T1000 (cell line): ENCODE measurements at regions not wholly inside any gene's neighbourhood (a gene's known extent, or its start where the extent isn't known, plus 50 kb on each side); places are given as distances from the start of the nearest gene placed in this dataset.
"Not testable (repeated sequence)": the region's sequence is repeated elsewhere in the genome, so short reads cannot be mapped to it uniquely, and the experiment has no call there.

Source experiments
- DNase-seq: peaks from one replicate; lab custom pipeline; 2025; ENCODE audit warnings: mixed read lengths; lab: John Stamatoyannopoulos, UW

- DNase-seq: no peak
Observed at GRCh38 chr9:30970812-30971211, 1413.6 kb upstream of the ACO1 start.

DNA sequence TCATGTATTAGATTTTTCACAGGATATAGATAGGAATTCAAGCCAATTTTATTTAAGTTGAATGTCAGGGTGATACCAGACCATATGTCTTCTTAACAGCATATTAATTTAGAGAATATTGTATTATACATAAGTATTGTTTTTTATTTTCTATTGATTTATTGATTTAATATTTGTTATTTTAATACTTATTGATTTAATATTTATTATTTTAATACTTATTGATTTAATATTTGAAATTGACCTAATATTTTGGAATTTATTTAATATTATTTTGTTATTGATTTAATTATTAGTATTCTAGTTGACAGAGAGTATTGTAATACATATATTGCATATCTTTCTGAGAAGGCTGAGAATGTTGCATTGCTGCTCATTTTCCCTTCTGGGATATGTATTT is 1411.8 kb upstream of the ACO1 start:
- DNase-seq: no peak

DNA sequence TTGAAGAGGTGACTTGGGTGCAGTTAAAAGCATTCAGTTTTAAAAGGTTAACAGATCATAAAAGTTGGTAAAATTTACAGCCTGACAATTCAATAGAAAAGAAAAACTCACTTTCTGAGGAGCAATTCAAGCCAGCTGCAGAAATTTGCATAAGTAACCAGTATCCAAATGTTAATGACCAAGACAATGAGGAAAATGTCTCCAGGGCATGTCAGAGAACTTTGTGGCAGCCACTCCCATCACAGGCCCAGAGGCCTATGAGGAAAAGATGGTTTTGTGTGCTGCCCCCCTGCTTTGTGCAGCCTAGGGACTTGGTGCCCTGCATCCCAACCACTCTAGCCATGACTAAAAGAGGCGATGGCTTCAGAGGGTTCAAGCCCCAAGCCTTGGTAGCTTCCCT is 1406.5 kb upstream of the ACO1 start:
- DNase-seq: no peak

- DNase-seq: no peak
Observed at GRCh38 chr9:30982301-30982700, 1402.1 kb upstream of the ACO1 start.

DNA sequence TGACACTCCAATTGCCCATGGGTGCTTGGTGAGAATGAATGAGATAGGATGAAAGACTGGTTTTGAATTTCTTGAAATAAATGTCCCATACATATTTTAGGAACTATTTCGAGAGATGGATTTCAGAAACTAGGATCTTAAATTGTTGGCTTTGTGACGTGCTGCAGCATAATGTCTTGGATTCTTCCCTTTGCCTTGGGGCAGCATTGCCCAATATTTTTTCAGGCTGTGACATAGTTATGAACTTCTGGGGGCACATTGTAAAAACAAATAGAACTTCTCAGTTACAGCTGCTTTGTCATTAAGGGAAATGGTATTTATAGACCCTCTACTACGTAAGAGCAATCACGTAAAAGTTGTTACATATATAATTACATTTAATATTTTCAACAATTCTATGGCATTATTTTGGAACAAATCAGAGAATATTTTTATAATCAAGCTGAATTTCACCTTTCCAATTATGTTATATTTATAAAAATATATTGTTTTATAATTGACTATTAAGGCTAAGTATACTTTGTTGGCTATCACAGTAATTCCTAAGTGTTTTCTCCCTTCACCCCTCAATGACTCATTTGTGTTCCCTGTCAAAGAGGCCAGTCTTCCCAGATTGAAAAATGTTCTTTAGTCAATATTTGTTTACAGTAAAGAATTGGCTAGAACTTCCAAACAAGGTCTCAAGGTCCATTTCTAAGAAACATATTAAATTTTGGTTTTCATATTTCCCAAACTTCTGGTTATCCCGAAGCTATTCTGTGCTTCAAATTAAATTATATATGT is 1388.3 kb upstream of the ACO1 start:
- DNase-seq: no peak

DNA sequence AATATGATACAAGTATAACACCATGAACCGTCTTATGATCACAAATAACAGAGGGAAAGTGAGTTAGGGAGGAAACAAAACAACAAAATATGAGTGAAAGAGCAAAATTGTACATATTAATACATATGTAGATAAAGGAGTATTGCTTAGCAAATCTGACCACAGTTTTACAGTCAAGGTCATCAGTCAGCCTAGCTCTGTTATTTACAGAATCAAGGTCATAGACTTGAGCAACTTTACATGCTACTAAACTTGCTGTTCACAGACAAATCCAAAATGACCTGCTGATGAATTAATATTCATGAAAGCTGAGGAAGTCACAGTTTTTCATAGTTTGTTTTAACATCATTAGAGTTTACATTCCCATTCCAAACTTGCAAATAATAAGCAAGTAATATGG is 1387.7 kb upstream of the ACO1 start:
- no peak for DNase-seq

- no peak for DNase-seq
Observed at GRCh38 chr9:30997291-30997690, 1387.2 kb upstream of the ACO1 start.

DNA sequence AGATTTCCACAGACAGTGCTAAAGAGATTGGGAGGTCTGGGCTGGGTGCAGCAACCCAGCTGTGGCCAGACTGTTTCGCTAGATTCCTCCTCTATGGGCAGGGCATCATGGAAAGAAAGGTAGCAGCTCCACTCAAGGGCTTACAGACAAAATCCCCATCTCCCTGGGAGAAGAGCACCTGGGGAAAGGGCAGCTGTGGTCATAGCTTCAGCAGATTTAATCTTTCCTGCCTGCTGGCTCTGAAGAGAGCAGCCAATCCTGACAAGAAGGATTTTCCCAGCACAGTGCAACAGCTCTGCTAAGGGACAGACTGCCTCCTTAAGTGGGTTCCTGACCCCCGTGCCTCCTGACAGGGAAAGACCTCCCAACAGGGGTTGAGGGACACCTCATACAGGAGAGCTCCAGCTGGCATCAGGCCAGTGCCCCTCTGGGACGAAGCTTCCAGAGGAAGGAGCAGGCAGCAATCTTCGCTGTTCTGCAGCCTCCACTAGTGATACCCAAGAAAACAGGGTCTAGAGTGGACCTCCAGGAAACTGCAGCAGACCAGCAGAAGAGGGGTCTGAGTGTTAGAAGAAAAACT is 1379.3 kb upstream of the ACO1 start:
- DNase-seq: no peak

- no peak for DNase-seq
Observed at GRCh38 chr9:31013371-31013770, 1371.1 kb upstream of the ACO1 start.

DNA sequence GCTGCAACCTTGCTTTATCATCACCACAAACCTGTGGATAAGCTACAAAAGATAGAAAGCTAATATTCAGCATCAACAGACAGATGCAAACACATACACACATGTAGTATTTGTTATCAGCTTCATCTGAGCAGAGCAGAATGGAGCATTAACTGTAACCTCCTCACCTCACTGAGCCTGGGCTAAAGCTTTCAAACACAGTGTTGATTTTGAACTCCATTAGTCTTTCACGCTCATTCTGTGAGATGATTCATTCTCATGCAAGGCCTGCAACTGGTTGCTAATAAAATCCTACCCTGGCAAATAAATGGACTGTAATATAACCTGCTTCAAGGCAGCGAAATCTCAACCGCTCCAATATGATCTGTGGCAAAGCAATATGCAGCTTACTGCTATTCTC is 1360.6 kb upstream of the ACO1 start:
- no peak for DNase-seq

GRCh38 chr9:31027678-31028077 is 1356.8 kb upstream of the ACO1 start:
- DNase-seq: no peak

GRCh38 chr9:31028137-31028536 is 1356.3 kb upstream of the ACO1 start:
- no peak for DNase-seq

GRCh38 chr9:31030741-31031202 is 1353.7 kb upstream of the ACO1 start:
- no peak for DNase-seq

DNA sequence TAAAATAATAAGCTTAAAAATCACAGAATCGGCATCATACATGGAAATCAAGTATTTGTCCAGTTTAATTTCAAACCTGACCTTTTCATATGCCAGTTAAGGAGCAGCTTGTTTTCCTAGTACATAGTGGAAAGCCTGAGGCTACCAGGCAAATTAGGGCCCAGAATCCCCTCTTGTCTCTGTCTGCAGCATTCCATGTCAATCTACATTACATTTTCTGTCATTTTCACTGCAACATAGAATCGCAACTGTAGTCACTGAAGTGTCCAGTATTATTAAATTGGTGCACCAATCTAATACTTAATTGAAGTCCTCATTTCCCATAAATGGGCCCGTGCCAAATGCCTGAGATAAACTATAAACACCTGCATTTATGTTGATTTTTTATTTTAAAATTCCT is 1352.2 kb upstream of the ACO1 start:
- DNase-seq: no peak

GRCh38 chr9:31034311-31034710 is 1350.1 kb upstream of the ACO1 start:
- no peak for DNase-seq

DNA sequence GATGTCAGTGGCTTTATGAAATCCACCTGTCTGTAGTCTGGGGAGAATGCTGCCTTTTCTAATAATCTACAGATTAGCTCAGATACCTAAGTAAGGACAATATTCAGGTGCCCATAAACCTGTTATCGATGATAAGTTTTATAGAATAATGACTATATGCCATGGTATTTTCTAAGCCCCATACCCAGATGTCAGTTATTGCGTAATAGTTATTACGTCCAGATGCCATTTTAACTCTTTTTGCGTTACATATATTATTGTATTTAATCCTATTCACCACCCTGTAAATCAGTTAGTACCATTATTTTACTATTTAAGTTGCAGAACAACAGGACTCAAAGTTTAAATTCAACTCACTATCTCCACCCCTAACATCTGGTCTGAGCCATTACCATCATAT is 1343.9 kb upstream of the ACO1 start:
- DNase-seq: no peak

DNA sequence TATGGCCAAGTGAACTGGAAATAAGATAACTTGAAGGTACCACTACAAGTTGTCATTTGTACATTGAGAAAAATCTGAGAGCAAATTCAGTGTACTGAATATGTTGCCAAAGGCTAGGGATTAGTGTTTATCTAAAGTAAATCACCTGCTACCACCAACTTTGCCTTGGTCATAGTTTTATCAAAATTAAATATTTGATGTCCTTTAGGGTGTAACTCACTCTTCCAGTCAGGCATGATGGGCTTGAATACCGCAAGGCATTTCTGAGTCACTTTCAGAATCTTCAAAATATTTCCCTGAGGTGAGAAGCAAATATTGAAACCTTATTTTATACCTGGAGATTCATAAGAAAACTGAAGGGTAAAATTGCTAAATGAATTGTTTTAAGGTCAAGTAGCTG is 1338.6 kb upstream of the ACO1 start:
- DNase-seq: no peak

DNA sequence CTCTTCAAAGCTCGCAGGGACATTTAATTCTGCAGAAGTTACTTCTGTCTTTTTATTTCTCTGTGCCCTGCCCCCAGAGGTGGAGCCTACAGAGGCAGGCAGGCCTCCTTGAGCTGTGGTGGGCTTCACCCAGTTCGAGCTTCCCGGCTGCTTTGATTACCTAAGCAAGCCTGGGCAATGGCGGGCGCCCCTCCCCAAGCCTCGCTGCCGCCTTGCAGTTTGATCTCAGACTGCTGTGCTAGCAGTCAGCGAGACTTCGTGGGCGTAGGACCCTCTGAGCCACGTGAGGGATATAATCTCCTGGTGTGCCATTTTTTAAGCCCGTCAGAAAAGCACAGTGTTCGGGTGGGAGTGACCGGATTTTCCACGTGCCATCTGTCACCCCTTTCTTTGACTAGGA is 1322.9 kb upstream of the ACO1 start:
- DNase-seq: not testable (repeated sequence)

- DNase-seq: no peak
Observed at GRCh38 chr9:31065691-31066090, 1318.8 kb upstream of the ACO1 start.

GRCh38 chr9:31067418-31067817 is 1317.0 kb upstream of the ACO1 start:
- DNase-seq: no peak

DNA sequence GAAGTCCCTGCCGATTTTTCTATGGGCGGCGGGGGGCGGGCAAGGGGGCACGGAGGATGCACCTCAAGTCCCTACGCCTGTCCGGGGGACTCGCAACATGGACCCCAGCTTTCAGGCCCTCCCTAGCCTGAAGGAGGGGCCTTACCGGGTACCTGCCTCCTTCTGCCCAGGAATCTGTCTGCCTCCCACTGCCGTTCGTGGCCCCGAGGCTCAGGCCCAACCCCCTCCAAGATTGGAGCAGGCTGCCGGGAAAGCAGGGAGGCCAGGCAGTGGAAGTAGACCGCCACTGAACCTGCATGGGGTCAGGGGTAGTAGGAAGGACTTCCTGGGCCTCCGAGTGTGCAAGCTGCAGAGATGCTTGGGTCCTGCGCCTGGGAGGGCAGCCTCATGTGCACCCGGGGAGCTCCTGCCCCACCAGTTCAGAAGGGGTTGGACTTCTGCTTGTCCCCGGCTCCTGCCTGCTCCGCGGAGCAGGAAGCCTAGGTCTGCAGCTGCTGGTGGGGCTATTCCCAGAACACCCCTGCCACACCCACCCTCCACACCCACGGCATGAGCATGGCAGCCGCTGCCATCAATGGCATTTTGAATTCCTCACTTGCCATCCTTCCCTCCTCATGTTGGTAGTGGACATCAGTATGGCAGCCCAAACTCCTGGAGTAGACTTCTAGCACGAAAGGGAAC is 1312.7 kb upstream of the ACO1 start:
- DNase-seq: no peak

DNA sequence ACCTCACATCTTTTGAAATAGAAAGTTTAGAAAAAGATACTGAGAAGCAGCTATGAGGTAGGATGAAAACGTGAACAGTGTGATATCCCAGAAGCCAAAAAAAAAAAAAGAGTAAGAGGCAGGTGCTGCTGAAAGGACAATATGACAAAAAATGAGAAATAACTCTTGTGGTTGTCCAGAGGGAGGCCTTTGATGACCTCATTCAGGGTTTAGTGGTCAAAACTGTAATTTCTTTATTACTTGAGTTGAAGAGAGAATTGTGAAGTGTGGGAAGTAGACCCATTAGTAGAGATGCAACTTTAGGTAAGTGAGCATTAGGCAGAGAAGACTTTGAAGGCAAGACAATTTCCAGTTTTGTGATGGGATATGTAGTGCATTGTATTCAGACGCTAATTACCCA is 1306.3 kb upstream of the ACO1 start:
- DNase-seq: no peak

DNA sequence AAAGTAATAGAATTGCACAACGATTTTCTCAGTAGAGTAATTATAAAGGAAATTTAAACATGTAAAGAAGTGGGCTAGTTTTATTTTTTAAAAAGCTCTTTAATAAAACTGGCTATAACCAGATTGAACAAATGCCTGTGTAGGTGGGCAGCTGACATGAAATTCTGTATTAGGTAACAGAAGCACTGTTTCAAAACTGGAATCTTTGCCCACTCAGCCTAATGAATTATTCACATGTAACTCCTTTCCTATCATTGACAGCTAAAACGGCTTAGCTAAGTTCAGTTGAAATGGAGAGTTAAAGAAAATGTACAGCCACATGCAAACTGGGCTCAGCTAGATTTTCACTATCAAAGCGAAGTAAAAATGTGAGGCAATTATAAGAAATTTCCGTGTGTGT is 1300.1 kb upstream of the ACO1 start:
- DNase-seq: no peak
